Lower leg skin (tissue), 4 donors: ENCODE measurements at regions not wholly inside any gene's neighbourhood (a gene's known extent, or its start where the extent isn't known, plus 50 kb on each side); places are given as distances from the start of the nearest gene placed in this dataset.

Experiments used
- DNase-seq, 2 donors: peaks; one replicate each; pipeline ENCODE4 v3.0.0-alpha.2; 2019; ENCODE audit warnings: low spot score in 2 of 2
- H3K4me3 ChIP-seq: fragments of 200-600 bp; sonication (generic); 2 replicates; pipeline ENCODE4 v1.5.1; 2017; ENCODE audit warnings: mild to moderate bottlenecking, low read depth; ENCODE audit not compliant: poor library complexity, severe bottlenecking
- CTCF ChIP-seq, 3 donors: fragments of 450-650 bp; IDR thresholded peaks; one replicate each; pipeline ENCODE4 v1.5.1; 2016; ENCODE audit warnings: antibody characterized with exemption in 3 of 3, mild to moderate bottlenecking in 3 of 3, moderate library complexity in 2 of 3
- POLR2A ChIP-seq, 2 donors: fragments of 450-650 bp; IDR thresholded peaks; one replicate each; pipeline ENCODE4 v1.6.1; 2016 to 2017; ENCODE audit warnings: antibody characterized with exemption in 2 of 2, mild to moderate bottlenecking in 1 of 2, moderate library complexity in 1 of 2
- WGBS, 2 donors: methylation state at CpG; one replicate each; pipeline ENCODE4 v1.1.5; 2018; 5-methylcytosine and 5-hydroxymethylcytosine counted together
- intact Hi-C: fragments of 100-400 bp; cut with DNase I; formaldehyde crosslinking; loops from one replicate; pipeline ENCODE4 v1.15.0; 2023; ENCODE audit warnings: low total_unique reads

GRCh38 chr4:134546279-134546678, 344.7 kb upstream of the PABPC4L start:
- no peak overlapping the region for H3K4me3 ChIP-seq
- DNase-seq: no peak
- TF ChIP-seq POLR2A (IDR thresholded peaks at IDR 0.05) (no peak), CTCF (IDR thresholded peaks at IDR 0.05) (no peak)
- intact Hi-C loops: no loop called here
- WGBS, 2 donors: 94 to 95% methylated on average over 15 of the region's 15 CpGs

- intact Hi-C loops: no loop called here
- TF ChIP-seq CTCF (IDR thresholded peaks at IDR 0.05) (no peak), POLR2A (IDR thresholded peaks at IDR 0.05) (no peak)
- no peak overlapping the region for H3K4me3 ChIP-seq
- WGBS, 2 donors: 17 to 27% methylated on average over 2 of the region's 2 CpGs
- no peak for DNase-seq
These were observed 342.7 kb upstream of the PABPC4L start for GRCh38 chr4:134544303-134544770.

- TF ChIP-seq POLR2A (IDR thresholded peaks at IDR 0.05) (no peak), CTCF (IDR thresholded peaks at IDR 0.05) (no peak)
- 58 to 64% methylated on average over 2 of the region's 2 CpGs for WGBS, 2 donors
- intact Hi-C loops: no loop called here
- DNase-seq: no peak
- H3K4me3 ChIP-seq: no peak overlapping the region
These were observed 339.0 kb upstream of the PABPC4L start for GRCh38 chr4:134540588-134540987.

- TF ChIP-seq POLR2A (IDR thresholded peaks at IDR 0.05) (no peak), CTCF (IDR thresholded peaks at IDR 0.05) (no peak)
- H3K4me3 ChIP-seq: no peak overlapping the region
- intact Hi-C loops: no loop called here
- 89 to 92% methylated on average over 1 of the region's 1 CpG for WGBS, 2 donors
- no peak for DNase-seq
These were observed 338.2 kb upstream of the PABPC4L start for GRCh38 chr4:134539729-134540231.

GRCh38 chr4:134537701-134538100, 336.1 kb upstream of the PABPC4L start:
- intact Hi-C loops: no loop called here
- TF ChIP-seq CTCF (IDR thresholded peaks at IDR 0.05) (no peak), POLR2A (IDR thresholded peaks at IDR 0.05) (no peak)
- H3K4me3 ChIP-seq: no peak overlapping the region
- no peak for DNase-seq

GRCh38 chr4:134533068-134533467, 331.5 kb upstream of the PABPC4L start:
- no peak for TF ChIP-seq POLR2A (IDR thresholded peaks at IDR 0.05)
- no peak for TF ChIP-seq CTCF (IDR thresholded peaks at IDR 0.05)
- intact Hi-C loops: no loop called here

More at GRCh38 chr4:134533068-134533467, 331.5 kb upstream of the PABPC4L start:
- no peak overlapping the region for H3K4me3 ChIP-seq
- no peak for DNase-seq
- 54 to 65% methylated on average over 3 of the region's 3 CpGs for WGBS, 2 donors
